Amniotic epithelial cell (primary cell): ENCODE measurements at regions not wholly inside any gene's neighbourhood (a gene's known extent, or its start where the extent isn't known, plus 50 kb on each side); places are given as distances from the start of the nearest gene placed in this dataset.
A peak's percentile ranks its signal among the peaks of the same experiment; 100 is the strongest.
"Not testable (repeated sequence)": the region's sequence is repeated elsewhere in the genome, so short reads cannot be mapped to it uniquely, and the experiment has no call there.

Experiments used
- DNase-seq: peaks from one replicate; pipeline ENCODE4 v3.0.0-alpha.2; 2010; ENCODE audit warnings: low read depth

GRCh38 chr13:58620176-58620575, 988.6 kb downstream of the PCDH17 start:
- DNase-seq, result no peak

GRCh38 chr13:58625703-58626389, 994.3 kb downstream of the PCDH17 start:
- DNase-seq, result no peak

GRCh38 chr13:58630794-58631193, 999.2 kb downstream of the PCDH17 start:
- no peak for DNase-seq

GRCh38 chr13:58633226-58633625, 1001.7 kb downstream of the PCDH17 start:
- DNase-seq, result no peak

GRCh38 chr13:58655086-58655485, 1023.5 kb downstream of the PCDH17 start:
- DNase-seq, result no peak

GRCh38 chr13:58660826-58661225, 1029.3 kb downstream of the PCDH17 start:
- DNase-seq, result no peak

DNA sequence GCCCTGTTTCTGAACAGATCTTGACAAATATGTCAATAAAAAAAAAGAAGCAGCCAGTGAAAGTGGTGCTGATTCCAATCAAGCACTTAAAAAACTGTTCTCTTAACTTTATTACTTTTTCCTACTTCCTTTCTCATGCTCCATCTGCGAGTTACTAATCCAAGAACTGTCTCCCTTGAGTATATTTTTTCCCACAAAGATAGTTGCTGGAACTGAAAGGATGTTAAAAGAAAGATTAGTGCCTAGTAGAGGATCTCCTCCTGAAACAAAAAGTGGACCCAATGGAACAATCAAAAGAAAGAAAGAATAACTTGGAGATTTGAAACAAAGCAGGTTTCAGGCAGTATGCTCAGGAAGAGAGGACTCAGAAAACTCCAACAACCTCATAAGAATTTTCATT, 1034.8 kb downstream of the PCDH17 start:
- no peak for DNase-seq

- DNase-seq, result no peak
These were observed 1035.6 kb downstream of the PCDH17 start for GRCh38 chr13:58667096-58667495.

GRCh38 chr13:58680115-58680514, 1048.6 kb downstream of the PCDH17 start:
- DNase-seq, result no peak

GRCh38 chr13:58682616-58683015, 1051.1 kb downstream of the PCDH17 start:
- no peak for DNase-seq

- DNase-seq, result no peak
These were observed 1055.6 kb downstream of the PCDH17 start for GRCh38 chr13:58687148-58687547.

DNA sequence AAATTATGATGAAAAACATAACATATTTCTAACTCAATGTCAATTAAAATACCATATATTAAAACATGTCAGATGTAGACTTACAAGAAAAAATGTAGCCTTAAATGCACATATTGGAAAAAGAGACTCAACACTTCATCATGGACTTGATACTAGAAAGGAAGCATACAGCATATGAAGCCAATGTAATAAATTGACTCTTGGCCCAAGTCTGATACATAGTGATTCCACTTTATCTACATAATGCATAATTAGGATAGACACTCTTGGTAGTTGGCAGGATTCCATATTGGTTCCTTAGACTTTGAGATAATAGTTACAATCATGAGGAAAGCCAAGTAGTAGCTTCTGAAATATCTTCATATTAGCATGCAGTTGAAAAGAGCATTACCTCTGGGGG, 1067.0 kb downstream of the PCDH17 start:
- no peak for DNase-seq

- DNase-seq, result no peak
These were observed 1073.4 kb downstream of the PCDH17 start for GRCh38 chr13:58704953-58705352.

- no peak for DNase-seq
These were observed 1074.9 kb downstream of the PCDH17 start for GRCh38 chr13:58706421-58706820.

GRCh38 chr13:58712191-58712590, 1080.6 kb downstream of the PCDH17 start:
- peak; percentile 0 for DNase-seq

- DNase-seq, result not testable (repeated sequence)
These were observed 1082.5 kb downstream of the PCDH17 start for GRCh38 chr13:58714016-58714415.

- no peak for DNase-seq
These were observed 1089.7 kb downstream of the PCDH17 start for GRCh38 chr13:58721273-58721672.

DNA sequence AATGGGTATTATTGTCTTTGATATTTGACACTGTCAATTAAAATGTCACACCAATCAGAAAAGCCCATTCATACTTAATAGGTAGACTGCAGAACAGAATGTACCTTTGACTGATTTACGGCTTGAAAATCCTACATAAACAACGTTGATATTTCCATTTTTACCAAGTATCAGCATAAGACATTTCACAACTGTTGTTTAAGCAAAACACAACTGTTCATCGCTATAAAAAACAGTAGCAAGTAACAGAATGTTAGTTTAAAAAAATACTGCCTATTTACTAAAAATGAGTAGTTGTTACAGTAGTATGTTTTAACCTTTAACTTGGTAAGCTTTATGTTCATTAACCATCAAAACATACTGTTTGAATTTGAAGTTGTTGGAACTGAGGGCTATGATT, 1096.6 kb downstream of the PCDH17 start:
- DNase-seq, result no peak

DNA sequence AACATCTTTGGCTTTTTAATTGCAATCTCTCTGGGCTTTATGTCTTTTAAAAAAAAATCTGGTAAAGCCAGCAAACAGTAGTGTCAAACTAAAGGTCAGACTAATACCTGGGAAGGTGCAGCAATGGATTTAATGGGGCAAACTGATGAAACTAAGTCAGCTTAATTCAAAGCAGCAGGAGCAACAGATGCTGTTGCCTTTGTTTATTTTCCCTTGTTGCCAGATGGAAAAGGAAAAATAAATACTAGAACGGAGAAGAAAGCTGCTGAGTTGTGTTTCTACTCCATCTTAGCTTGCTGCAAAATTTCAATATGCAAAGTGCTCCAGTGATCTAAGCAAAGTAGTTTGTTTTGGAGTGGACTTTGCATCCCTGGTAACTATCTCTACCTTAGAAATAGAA, 1097.8 kb downstream of the PCDH17 start:
- no peak for DNase-seq

DNA sequence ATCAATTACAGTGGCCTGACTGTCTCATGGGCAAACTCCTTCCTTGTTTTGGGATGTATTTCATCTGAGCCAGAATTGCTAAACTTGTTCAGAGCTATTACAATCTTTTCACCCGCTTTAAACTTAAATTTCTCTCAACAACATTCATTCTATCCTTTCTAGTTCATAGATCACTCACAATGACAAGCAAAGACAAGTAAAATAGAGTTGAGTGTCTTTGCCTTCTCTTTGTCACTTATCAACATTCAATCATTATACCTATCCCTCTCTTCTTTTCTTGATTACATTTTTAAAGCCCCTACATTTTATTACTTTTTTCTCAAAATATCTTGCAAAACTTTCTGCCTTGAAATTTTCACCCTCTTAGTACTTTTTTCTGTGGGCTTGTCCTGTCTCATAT, 1113.1 kb downstream of the PCDH17 start:
- DNase-seq, result no peak

DNA sequence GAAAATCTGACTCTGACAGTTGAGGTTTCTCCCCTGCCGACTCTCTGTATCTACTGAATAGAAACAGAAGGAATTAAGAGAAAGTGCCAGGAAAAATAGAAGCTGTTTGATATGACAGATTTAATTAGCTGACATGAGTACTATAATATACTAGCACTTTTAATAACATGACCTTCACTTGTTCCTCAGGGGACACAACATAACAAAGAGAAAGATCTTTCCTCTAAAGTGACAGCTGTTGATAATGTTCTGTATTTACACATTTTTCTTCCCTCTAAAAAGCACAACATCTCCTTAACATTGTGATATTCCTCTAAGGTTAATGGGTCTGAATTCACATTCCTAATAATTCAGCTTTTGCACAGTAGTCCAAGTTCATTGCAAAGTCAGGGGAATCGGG, 1136.0 kb downstream of the PCDH17 start:
- DNase-seq, result no peak

GRCh38 chr13:58773280-58773859, 1141.8 kb downstream of the PCDH17 start:
- no peak for DNase-seq

DNA sequence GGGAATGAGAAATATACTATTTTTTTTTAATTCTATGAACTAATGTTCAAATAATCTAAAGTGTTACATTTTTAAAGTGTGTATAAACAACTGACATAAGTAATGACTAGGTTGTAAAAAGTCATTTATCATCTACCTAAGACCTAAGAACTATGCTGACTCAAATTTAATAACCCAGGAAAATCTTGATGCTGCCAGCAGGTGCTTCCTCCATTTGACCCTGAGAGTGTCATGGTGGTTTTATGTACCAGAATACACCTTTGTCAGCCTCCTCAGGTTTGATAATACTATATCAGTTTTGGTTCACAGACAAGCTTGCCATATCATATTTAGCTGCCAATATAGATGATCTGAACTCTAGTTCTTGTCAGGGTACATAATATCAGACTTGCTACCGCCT, 1151.2 kb downstream of the PCDH17 start:
- DNase-seq, result no peak

DNA sequence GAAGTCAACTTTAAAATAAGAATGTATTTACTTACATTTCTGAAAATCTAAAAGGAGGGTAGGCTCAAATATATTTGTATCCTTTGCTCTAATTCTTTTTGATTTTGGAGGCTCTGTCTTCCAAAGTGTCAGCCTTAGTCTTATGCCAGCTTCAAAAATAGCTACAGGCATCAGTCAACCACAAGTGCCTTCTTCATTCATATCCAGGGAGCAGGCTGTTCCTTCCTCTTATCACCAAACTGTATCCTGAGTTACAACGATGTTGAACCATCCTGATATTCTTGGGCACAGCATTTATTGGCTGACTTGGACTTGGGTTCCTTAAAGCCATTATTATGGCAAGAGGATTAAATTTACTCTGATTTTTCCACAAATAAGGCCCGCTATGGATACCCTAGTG, 1161.3 kb downstream of the PCDH17 start:
- no peak for DNase-seq
